Peyer's patch (tissue), 4 donors: ENCODE measurements at regions not wholly inside any gene's neighbourhood (a gene's known extent, or its start where the extent isn't known, plus 50 kb on each side); places are given as distances from the start of the nearest gene placed in this dataset.

Experiments used
- DNase-seq, 3 donors: peaks; one replicate each; pipeline ENCODE4 v3.0.0-alpha.2; 2017 to 2019
- H3K27ac ChIP-seq, 4 donors: fragments of 200-600 bp; sonication (generic); one replicate each; pipeline ENCODE4 v1.5.1; 2016 to 2019
- H3K27me3 ChIP-seq, 2 donors: fragments of 200-600 bp; sonication (generic); one replicate each; pipeline ENCODE4 v1.5.1; 2019
- H3K36me3 ChIP-seq, 3 donors: fragments of 200-600 bp; sonication (generic); one replicate each; pipeline ENCODE4 v1.5.1; 2016 to 2019
- H3K4me1 ChIP-seq, 4 donors: fragments of 200-600 bp; sonication (generic); one replicate each; pipeline ENCODE4 v1.5.1; 2016 to 2019
- H3K4me3 ChIP-seq, 4 donors: fragments of 200-600 bp; sonication (generic); 1 replicate in 3 of 4; 2 replicates in 1 of 4; pipeline ENCODE4 v1.5.1; 2016 to 2019; ENCODE audit warnings: mild to moderate bottlenecking in 1 of 4
- H3K9me3 ChIP-seq, 4 donors: fragments of 200-600 bp; sonication (generic); one replicate each; pipeline ENCODE4 v1.5.1; 2016 to 2019; ENCODE audit warnings: mild to moderate bottlenecking in 1 of 4
- POLR2A ChIP-seq, 2 donors: fragments of 450-650 bp; IDR thresholded peaks; one replicate each; pipeline ENCODE4 v1.5.1; 2017; ENCODE audit warnings: antibody characterized with exemption in 2 of 2, mild to moderate bottlenecking in 2 of 2, moderate library complexity in 2 of 2
- TF ChIP-seq, protein P1 (sequence below), 6 experiments: fragments of 450-650 bp in 4 of 6; fragments of 200-600 bp in 2 of 6; sonication (generic) in 1 of 6; IDR thresholded peaks; one replicate each; pipeline ENCODE4 v1.5.1; 2017 to 2019; ENCODE audit warnings: antibody characterized with exemption in 6 of 6, mild to moderate bottlenecking in 3 of 6, moderate library complexity in 1 of 6

DNA sequence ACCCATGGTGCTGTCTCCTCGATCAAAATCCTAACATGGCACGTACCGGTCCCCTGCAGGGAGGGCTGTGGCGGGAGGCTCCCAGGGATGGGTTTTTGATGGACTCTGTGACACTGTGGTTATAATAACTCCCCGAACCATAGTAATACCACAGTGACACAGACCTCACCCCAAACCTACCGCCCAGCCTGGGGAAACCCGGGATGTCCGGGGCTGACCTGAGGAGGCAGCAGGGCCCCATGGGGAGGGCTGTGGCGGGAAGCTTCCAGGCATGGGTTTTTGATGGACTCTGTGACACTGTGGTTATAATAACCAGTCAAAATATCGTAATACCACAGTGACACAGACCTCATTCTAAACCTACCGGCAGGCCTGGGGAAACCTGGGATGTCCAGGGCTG is 378.0 kb downstream of the TMEM121 start:
- TF ChIP-seq, protein P1, sequence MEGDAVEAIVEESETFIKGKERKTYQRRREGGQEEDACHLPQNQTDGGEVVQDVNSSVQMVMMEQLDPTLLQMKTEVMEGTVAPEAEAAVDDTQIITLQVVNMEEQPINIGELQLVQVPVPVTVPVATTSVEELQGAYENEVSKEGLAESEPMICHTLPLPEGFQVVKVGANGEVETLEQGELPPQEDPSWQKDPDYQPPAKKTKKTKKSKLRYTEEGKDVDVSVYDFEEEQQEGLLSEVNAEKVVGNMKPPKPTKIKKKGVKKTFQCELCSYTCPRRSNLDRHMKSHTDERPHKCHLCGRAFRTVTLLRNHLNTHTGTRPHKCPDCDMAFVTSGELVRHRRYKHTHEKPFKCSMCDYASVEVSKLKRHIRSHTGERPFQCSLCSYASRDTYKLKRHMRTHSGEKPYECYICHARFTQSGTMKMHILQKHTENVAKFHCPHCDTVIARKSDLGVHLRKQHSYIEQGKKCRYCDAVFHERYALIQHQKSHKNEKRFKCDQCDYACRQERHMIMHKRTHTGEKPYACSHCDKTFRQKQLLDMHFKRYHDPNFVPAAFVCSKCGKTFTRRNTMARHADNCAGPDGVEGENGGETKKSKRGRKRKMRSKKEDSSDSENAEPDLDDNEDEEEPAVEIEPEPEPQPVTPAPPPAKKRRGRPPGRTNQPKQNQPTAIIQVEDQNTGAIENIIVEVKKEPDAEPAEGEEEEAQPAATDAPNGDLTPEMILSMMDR (IDR thresholded peaks at IDR 0.05), result no peak
- TF ChIP-seq POLR2A (IDR thresholded peaks at IDR 0.05), result no peak
- Histone ChIP-seq H3K27ac (no peak overlapping the region), H3K27me3 (no peaks in the 10 kb centered on the region), H3K9me3 (no peaks in the 10 kb centered on the region), H3K36me3 (no peaks in the 10 kb centered on the region), H3K4me3 (no peak overlapping the region), H3K4me1 (no peaks in the 10 kb centered on the region)
- no peak for DNase-seq

DNA sequence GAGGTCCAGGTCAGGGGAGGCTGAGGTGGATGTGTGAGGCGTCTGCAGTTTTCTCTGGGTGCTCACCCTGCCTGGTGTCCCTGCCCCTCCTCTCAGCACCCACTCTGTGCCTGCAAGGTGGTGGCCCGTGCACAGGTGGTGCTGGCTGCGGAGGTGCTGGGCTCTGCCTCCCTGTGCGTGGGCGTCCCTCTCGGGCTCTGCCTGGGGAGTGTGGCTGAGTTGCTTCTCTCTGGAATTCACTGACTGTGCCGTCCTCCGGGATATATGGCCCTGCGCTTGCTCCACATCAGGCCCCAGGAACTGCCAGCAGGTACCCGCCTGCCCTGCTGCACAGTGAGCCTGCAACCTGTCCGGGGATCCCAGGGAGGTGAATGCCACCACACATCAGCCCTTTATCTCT is 379.1 kb downstream of the TMEM121 start:
- H3K4me1 ChIP-seq, result no peaks in the 10 kb centered on the region
- no peak overlapping the region for H3K4me3 ChIP-seq
- H3K27ac ChIP-seq, result no peak overlapping the region
- H3K36me3 ChIP-seq, result no peaks in the 10 kb centered on the region
- no peaks in the 10 kb centered on the region for H3K9me3 ChIP-seq
- no peak for DNase-seq
- no peak for TF ChIP-seq POLR2A (IDR thresholded peaks at IDR 0.05)
- TF ChIP-seq, protein P1 (IDR thresholded peaks at IDR 0.05), result no peak
- H3K27me3 ChIP-seq, result no peaks in the 10 kb centered on the region

DNA sequence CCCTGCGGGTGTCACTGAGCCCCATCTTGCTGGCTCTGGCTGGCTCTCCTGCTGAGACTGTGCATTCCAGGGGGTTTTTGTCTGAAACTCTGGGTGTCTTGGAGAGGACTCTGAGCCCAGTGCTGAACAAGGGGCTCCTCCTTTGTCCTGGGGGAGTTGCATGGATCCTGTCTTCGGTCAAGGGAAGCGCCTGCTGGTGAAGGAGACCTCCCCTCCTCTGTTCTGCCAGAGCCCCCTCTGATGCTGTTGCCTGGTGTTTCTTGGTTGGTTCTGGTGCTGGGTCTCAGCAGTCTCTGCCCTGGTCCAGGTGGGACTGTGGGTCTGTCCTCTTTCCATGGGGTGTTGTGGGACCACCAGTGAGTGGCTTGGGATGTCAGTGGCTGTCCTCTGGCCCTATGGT is 380.9 kb downstream of the TMEM121 start:
- Histone ChIP-seq H3K4me1 (no peaks in the 10 kb centered on the region), H3K36me3 (no peaks in the 10 kb centered on the region), H3K27ac (no peak overlapping the region), H3K9me3 (no peaks in the 10 kb centered on the region), H3K27me3 (no peaks in the 10 kb centered on the region), H3K4me3 (no peak overlapping the region)
- no peak for DNase-seq
- no peak for TF ChIP-seq POLR2A (IDR thresholded peaks at IDR 0.05)
- TF ChIP-seq, protein P1 (IDR thresholded peaks at IDR 0.05), result no peak

DNA sequence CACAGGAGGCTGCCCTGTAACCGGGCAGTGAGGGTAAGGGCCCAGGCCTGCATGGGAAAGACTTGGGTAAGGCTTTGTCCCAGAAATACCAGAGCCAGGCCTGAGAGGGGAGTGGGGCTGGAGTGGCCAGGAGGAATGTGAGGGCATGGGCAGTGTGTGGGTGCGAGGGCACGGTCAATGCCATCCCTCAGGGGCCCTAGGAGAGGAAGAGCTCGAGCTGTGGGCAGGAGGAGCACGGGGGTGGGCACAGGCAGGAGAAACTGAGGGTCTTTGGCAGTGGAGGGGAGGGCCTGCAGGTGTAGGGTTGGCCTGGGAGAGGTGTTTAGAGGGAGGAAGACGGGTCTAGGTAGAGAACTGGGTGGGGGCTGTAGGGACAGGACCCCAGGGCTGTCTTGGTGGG is 381.6 kb downstream of the TMEM121 start:
- Histone ChIP-seq H3K9me3 (no peaks in the 10 kb centered on the region), H3K27me3 (no peaks in the 10 kb centered on the region), H3K4me3 (no peak overlapping the region), H3K36me3 (no peaks in the 10 kb centered on the region), H3K27ac (no peak overlapping the region), H3K4me1 (no peaks in the 10 kb centered on the region)
- no peak for DNase-seq
- no peak for TF ChIP-seq POLR2A (IDR thresholded peaks at IDR 0.05)
- TF ChIP-seq, protein P1 (IDR thresholded peaks at IDR 0.05), result no peak

DNA sequence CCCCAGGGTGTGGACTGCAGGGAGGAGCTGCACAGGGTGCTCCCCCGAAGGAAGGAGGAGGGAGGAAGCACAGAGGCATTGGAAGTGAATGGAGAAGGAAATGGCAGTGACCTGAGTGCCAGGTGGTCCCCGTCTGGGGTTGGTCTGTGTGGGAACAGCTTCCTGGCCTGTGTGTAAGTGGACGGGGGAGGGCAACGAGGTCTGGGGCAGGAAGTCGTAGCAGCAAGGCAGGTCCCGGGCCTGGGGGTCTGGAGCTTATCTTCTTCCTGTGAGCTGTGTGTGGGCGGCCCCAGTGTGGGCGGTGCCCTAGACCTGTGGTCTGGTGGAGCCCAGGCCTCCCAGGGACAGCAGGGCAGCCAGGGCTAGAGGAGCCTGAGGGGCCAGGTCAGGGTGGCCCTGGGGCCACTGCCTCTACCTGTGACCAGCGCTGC is 382.1 kb downstream of the TMEM121 start:
- H3K9me3 ChIP-seq, result no peaks in the 10 kb centered on the region
- DNase-seq, result peak in 1 of 3 donors; percentile 68
- no peaks in the 10 kb centered on the region for H3K27me3 ChIP-seq
- H3K36me3 ChIP-seq, result no peaks in the 10 kb centered on the region
- no peaks in the 10 kb centered on the region for H3K4me1 ChIP-seq
- TF ChIP-seq, protein P1 (IDR thresholded peaks at IDR 0.05), result no peak
- TF ChIP-seq POLR2A (IDR thresholded peaks at IDR 0.05), result no peak
- H3K27ac ChIP-seq, result no peak overlapping the region
- no peak overlapping the region for H3K4me3 ChIP-seq
